HG02642 (cell line): ENCODE measurements at regions not wholly inside any gene's neighbourhood (a gene's known extent, or its start where the extent isn't known, plus 50 kb on each side); places are given as distances from the start of the nearest gene placed in this dataset.
"Not testable (repeated sequence)": the region's sequence is repeated elsewhere in the genome, so short reads cannot be mapped to it uniquely, and the experiment has no call there.

Experiments
- ATAC-seq: cut with Tn5 transposase; IDR thresholded peaks from one replicate; pipeline ENCODE4 v1.9.1; 2021; ENCODE audit warnings: mild to moderate bottlenecking; ENCODE audit not compliant: unreplicated experiment, poor library complexity

DNA sequence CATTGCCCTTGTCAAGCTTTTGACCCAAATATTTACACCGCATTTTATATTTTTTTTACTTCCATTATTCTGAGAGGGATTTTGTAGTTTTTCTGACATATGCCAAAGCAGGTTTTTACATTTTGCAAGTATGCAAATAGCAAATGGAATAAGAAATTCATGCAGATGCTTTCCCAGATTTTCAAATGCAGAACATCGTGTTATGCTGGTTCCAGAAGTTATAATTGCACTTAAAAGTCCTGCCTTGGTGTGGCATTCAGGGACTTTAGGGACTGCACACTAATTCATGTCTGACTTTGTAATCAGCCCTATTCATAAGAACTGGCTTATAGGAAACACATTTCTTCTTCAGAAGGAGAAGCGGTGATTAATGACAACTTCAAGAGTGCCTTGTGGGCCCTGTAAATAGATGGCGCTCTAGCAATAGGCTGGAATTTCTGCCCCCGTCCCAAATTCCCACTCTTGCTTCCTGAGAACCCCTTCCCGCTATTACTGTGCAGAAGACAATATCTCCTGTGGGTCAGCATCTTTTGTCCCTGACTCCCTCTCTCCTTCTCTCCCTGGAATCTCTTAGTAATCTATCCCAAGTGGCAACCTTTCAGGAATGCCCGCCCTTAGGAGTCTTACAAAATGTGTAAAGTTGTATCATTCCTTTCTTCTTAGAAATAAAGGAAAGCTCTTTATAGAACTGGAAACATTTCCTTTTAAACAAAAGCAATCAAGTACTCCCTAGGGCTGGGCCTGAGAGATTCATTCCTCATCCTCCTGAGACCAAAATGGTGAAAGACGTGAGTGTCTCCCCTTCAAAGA lies 264.0 kb downstream of the INHBA start:
- ATAC-seq, result no peak

- no peak for ATAC-seq
Measured at GRCh38 chr7:41437257-41438196, 265.4 kb downstream of the INHBA start.

GRCh38 chr7:41436139-41436538 lies 266.8 kb downstream of the INHBA start:
- ATAC-seq, result no peak

DNA sequence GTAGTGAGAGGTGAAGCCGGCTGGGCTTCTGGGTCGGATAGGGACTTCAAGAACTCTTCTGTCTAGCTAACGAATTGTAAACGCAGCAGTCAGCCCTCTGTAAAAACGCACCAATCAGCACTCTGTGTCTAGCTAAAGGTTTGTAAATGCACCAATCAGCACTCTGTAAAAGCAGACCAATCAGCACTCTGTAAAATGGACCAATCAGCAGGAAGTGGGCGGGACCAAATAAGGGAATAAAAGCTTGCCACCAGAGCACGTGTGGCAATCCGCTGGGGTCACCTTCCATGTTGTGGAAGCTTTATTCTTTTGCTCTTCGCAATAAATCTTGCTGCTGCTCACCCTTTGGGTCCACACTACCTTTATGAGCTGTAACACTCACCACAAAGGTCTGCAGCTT lies 267.9 kb downstream of the INHBA start:
- ATAC-seq, result not testable (repeated sequence)

GRCh38 chr7:41431671-41432070 lies 271.2 kb downstream of the INHBA start:
- no peak for ATAC-seq

GRCh38 chr7:41428381-41428780 lies 274.5 kb downstream of the INHBA start:
- no peak for ATAC-seq

DNA sequence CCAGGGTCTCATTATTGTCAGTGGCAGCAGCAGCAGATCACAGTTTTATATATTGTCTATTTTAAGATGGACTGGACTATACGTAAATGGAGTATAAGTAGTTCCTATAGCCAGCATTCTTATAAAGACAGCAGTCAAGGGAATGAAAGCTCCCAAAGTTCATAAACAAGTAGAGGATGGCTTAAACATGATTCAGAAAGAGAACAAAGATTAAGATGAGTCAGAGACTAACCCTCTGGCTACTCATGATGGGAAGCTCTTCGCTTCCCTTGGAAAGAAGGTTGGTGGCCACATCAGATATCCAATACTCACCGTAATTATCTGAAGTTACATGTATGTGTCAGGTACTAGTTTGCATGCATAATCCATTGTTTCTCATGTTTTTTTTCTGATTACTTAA lies 277.0 kb downstream of the INHBA start:
- ATAC-seq, result no peak

GRCh38 chr7:41421056-41421455 lies 281.8 kb downstream of the INHBA start:
- no peak for ATAC-seq

DNA sequence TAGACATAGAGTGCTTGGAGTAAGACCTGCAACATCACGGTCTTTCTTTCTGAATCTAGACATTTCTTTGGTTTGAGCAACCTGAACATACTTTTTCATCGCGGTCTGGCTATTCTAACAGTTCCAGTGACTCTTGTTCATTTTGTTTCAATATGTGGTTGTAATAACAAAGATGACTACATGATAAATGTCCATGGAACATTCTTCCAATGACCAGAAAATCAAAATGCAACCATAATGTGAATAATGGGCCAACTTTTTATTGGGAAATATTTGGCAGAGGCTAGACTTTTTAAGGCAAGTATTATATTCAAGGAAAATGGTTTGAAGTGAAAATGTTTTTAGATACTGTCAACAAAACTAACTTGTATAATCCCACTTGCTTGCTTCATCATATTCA lies 282.5 kb downstream of the INHBA start:
- no peak for ATAC-seq

GRCh38 chr7:41418337-41418736 lies 284.6 kb downstream of the INHBA start:
- ATAC-seq, result no peak

DNA sequence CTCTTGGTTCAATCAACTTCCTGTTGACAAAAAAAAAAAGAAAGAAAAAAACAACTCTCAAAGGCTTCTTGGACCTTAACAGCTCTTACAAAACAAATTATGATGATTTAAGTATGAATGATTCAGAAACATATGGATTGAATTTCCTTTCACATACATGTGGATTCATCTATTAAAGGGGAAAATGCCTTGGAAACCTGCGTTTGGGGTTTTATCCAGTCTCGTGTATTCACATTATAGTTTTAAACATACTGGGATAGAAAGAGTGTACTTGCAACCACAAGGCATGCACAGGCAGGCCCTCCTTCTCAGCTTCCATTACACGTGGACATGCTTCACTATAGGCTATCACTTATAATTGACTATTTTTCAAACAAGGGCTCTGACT lies 286.7 kb downstream of the INHBA start:
- ATAC-seq, result no peak

- no peak for ATAC-seq
Measured at GRCh38 chr7:41415471-41416207, 287.3 kb downstream of the INHBA start.

GRCh38 chr7:41415051-41415450 lies 287.8 kb downstream of the INHBA start:
- no peak for ATAC-seq

GRCh38 chr7:41404375-41405074 lies 298.4 kb downstream of the INHBA start:
- no peak for ATAC-seq

DNA sequence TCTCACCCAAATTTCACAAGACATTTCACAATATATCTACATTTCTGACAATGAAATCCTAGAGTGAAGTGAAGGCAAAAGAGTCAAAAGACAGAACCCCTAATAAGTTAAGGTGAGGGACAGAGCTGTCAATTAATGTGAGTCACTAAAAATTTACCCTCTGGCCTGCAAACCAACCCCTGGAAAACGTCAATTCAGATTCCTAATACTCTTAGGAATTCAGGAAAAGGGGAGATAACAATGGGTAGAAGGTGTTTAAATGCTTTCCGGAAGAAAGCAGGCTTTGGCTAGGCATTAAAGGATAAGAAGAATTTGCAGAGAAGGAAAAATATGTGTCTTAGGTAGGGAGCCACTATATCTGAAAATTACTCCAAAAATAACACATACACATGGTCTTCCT lies 299.6 kb downstream of the INHBA start:
- no peak for ATAC-seq

GRCh38 chr7:41401833-41402232 lies 301.1 kb downstream of the INHBA start:
- no peak for ATAC-seq

GRCh38 chr7:41399171-41399570 lies 303.7 kb downstream of the INHBA start:
- no peak for ATAC-seq

GRCh38 chr7:41391818-41392217 lies 311.1 kb downstream of the INHBA start:
- no peak for ATAC-seq

DNA sequence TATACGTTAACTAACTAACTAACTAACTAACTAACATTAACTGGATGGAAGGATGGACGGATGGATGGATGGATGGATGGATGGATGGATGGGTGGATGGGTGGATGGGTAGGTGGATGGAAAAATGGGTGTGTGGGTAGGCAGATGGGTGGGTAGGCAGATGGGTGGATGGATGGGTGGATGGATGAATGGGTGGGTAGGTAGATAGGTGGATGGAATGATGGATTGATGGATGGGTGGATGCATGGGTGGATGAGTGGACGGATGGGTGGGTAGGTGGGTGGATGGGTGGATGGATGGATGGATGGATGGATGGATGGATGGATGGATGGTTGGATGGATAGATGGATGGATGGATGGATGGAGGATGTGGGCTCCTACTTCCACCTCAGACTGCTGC lies 314.0 kb downstream of the INHBA start:
- ATAC-seq, result not testable (repeated sequence)

DNA sequence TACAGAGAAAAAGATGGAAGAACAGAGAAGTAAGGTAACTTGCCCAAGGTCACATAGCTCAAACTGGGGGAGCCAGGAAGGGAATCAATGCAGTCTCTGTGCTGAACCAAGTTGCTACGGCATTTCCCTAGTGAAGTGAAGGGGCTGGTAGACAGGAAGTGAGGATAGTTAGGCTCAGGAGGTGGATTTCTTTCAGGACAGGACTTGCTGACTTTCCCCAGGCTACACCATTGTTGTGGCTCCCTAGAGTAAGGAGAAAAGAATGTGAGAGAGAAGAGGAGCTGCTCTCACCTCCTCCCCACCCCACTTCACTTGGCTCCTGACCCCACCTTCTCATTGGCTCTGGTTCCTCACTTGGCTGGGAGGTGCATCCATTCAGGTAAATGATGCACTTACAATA lies 316.9 kb downstream of the INHBA start:
- ATAC-seq, result no peak
